Uterus (tissue), 2 donors: ENCODE measurements at regions not wholly inside any gene's neighbourhood (a gene's known extent, or its start where the extent isn't known, plus 50 kb on each side); places are given as distances from the start of the nearest gene placed in this dataset.

ENCODE experiments used
- CTCF ChIP-seq, 4 experiments: fragments of 200-600 bp in 2 of 4; fragments of 450-650 bp in 2 of 4; sonication (generic) in 2 of 4; IDR thresholded peaks; one replicate each; pipeline ENCODE4 v1.5.1; 2016 to 2019; ENCODE audit warnings: antibody characterized with exemption in 4 of 4, mild to moderate bottlenecking in 2 of 4, moderate library complexity in 1 of 4
- POLR2A ChIP-seq, 2 donors: fragments of 450-650 bp; IDR thresholded peaks; one replicate each; pipeline ENCODE4 v1.6.1; 2016; ENCODE audit warnings: antibody characterized with exemption in 2 of 2, mild to moderate bottlenecking in 1 of 2, moderate library complexity in 1 of 2

GRCh38 chr4:178202422-178202821 is 760.2 kb upstream of the AGA start:
- TF ChIP-seq CTCF (IDR thresholded peaks at IDR 0.05) (no peak), POLR2A (IDR thresholded peaks at IDR 0.05) (no peak)
